OCI-LY7 (cell line): ENCODE measurements at regions not wholly inside any gene's neighbourhood (a gene's known extent, or its start where the extent isn't known, plus 50 kb on each side); places are given as distances from the start of the nearest gene placed in this dataset.

ENCODE experiments used
- EZH2phosphoT487 ChIP-seq: fragments of 200-600 bp; sonication (generic); IDR thresholded peaks from 2 replicates; pipeline ENCODE4 v1.6.1; 2018; ENCODE audit warnings: low read depth, borderline replicate concordance, mild to moderate bottlenecking, mixed run types, antibody characterized with exemption, low read length, moderate library complexity, mixed read lengths
- TF ChIP-seq, protein P1 (sequence below): fragments of 200-600 bp; sonication (generic); conservative IDR thresholded peaks from 2 replicates; pipeline ENCODE4 v1.5.1; 2014; ENCODE audit warnings: mild to moderate bottlenecking, antibody characterized with exemption, low read length, moderate library complexity, mixed read lengths

- TF ChIP-seq, protein P1, sequence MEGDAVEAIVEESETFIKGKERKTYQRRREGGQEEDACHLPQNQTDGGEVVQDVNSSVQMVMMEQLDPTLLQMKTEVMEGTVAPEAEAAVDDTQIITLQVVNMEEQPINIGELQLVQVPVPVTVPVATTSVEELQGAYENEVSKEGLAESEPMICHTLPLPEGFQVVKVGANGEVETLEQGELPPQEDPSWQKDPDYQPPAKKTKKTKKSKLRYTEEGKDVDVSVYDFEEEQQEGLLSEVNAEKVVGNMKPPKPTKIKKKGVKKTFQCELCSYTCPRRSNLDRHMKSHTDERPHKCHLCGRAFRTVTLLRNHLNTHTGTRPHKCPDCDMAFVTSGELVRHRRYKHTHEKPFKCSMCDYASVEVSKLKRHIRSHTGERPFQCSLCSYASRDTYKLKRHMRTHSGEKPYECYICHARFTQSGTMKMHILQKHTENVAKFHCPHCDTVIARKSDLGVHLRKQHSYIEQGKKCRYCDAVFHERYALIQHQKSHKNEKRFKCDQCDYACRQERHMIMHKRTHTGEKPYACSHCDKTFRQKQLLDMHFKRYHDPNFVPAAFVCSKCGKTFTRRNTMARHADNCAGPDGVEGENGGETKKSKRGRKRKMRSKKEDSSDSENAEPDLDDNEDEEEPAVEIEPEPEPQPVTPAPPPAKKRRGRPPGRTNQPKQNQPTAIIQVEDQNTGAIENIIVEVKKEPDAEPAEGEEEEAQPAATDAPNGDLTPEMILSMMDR, result no peak
- TF ChIP-seq EZH2phosphoT487, result no peak
Measured at GRCh38 chr4:14929669-14930068, 72.6 kb upstream of the CPEB2 start.
